ENCODE measurements at regions not wholly inside any gene's neighbourhood (a gene's known extent, or its start where the extent isn't known, plus 50 kb on each side); places are given as distances from the start of the nearest gene placed in this dataset.

- Histone ChIP-seq H3K36me3 (ENCODE audit: control insufficient read depth, insufficient read depth, low read length) (no peaks in the 10 kb centered on the region), H3K4me3 (ENCODE audit: low read length) (no peak overlapping the region), H3K9ac (ENCODE audit: extremely low read depth, low read length, poor library complexity, severe bottlenecking) (no peak overlapping the region), H3K4me1 (ENCODE audit: control insufficient read depth, insufficient read depth, low read length) (no peaks in the 10 kb centered on the region), H3K27ac (ENCODE audit: low read depth, low read length) (no peak overlapping the region), H3K27me3 (ENCODE audit: control insufficient read depth, insufficient read depth, low read length, poor library complexity, severe bottlenecking) (no peaks in the 10 kb centered on the region), H3K9me3 (ENCODE audit: control insufficient read depth, low read length) (no peaks in the 10 kb centered on the region)
- Mint-ChIP-seq H3K27me3 (ENCODE audit: insufficient read depth) (no peaks in the 10 kb centered on the region), H3K9me3 (no peaks in the 10 kb centered on the region), H3K36me3 (ENCODE audit: low read depth) (no peaks in the 10 kb centered on the region), H3K4me1 (no peaks in the 10 kb centered on the region), H3K4me3 (no peak overlapping the region), H3K27ac (no peak overlapping the region)
- WGBS, 2 experiments (ENCODE audit: insufficient coverage in 1 of 2, insufficient read length in 1 of 2) = 94 to 96% methylated on average over 5 to 7 of the region's 7 CpGs
- DNase-seq = no peak
- no peak for TF ChIP-seq CTCF (conservative IDR thresholded peaks at IDR 0.05)
Measured at GRCh38 chr4:153905231-153905630, 116.3 kb upstream of the SFRP2 start.

GRCh38 chr4:153904011-153904410 is 115.1 kb upstream of the SFRP2 start:
- Mint-ChIP-seq H3K9me3 (no peaks in the 10 kb centered on the region), H3K4me1 (no peaks in the 10 kb centered on the region), H3K4me3 (no peak overlapping the region), H3K36me3 (ENCODE audit: low read depth) (no peaks in the 10 kb centered on the region), H3K27ac (no peak overlapping the region), H3K27me3 (ENCODE audit: insufficient read depth) (no peaks in the 10 kb centered on the region)
- no peak for TF ChIP-seq CTCF (conservative IDR thresholded peaks at IDR 0.05)
- Histone ChIP-seq H3K4me3 (ENCODE audit: low read length) (no peak overlapping the region), H3K27ac (ENCODE audit: low read depth, low read length) (no peak overlapping the region), H3K9me3 (ENCODE audit: control insufficient read depth, low read length) (no peaks in the 10 kb centered on the region), H3K27me3 (ENCODE audit: control insufficient read depth, insufficient read depth, low read length, poor library complexity, severe bottlenecking) (no peaks in the 10 kb centered on the region), H3K9ac (ENCODE audit: extremely low read depth, low read length, poor library complexity, severe bottlenecking) (no peak overlapping the region), H3K36me3 (ENCODE audit: control insufficient read depth, insufficient read depth, low read length) (no peaks in the 10 kb centered on the region), H3K4me1 (ENCODE audit: control insufficient read depth, insufficient read depth, low read length) (no peaks in the 10 kb centered on the region)
- no peak for DNase-seq
- WGBS, 2 experiments (ENCODE audit: insufficient coverage in 1 of 2, insufficient read length in 1 of 2) = 80 to 94% methylated on average over 2 to 5 of the region's 5 CpGs

GRCh38 chr4:153901220-153901619 is 112.3 kb upstream of the SFRP2 start:
- 94 to 100% methylated on average over 2 of the region's 2 CpGs for WGBS, 2 experiments (ENCODE audit: insufficient coverage in 1 of 2, insufficient read length in 1 of 2)
- Mint-ChIP-seq H3K27me3 (ENCODE audit: insufficient read depth) (no peaks in the 10 kb centered on the region), H3K9me3 (no peaks in the 10 kb centered on the region), H3K27ac (no peak overlapping the region), H3K4me1 (no peaks in the 10 kb centered on the region), H3K4me3 (no peak overlapping the region), H3K36me3 (ENCODE audit: low read depth) (no peaks in the 10 kb centered on the region)
- TF ChIP-seq CTCF (conservative IDR thresholded peaks at IDR 0.05) = no peak
- no peaks in the 10 kb centered on the region for H3K36me3 ChIP-seq (ENCODE audit: control insufficient read depth, insufficient read depth, low read length)
- H3K27me3 ChIP-seq (ENCODE audit: control insufficient read depth, insufficient read depth, low read length, poor library complexity, severe bottlenecking) = no peaks in the 10 kb centered on the region
- no peak overlapping the region for H3K27ac ChIP-seq (ENCODE audit: low read depth, low read length)
- no peak overlapping the region for H3K4me3 ChIP-seq (ENCODE audit: low read length)
- no peaks in the 10 kb centered on the region for H3K4me1 ChIP-seq (ENCODE audit: control insufficient read depth, insufficient read depth, low read length)
- no peak overlapping the region for H3K9ac ChIP-seq (ENCODE audit: extremely low read depth, low read length, poor library complexity, severe bottlenecking)
- H3K9me3 ChIP-seq (ENCODE audit: control insufficient read depth, low read length) = no peaks in the 10 kb centered on the region
- DNase-seq = no peak
